ENCODE measurements at regions not wholly inside any gene's neighbourhood (a gene's known extent, or its start where the extent isn't known, plus 50 kb on each side); places are given as distances from the start of the nearest gene placed in this dataset.

- Mint-ChIP-seq H3K4me3 (no peak overlapping the region), H3K27me3 (no peaks in the 10 kb centered on the region), H3K36me3 (ENCODE audit: low read depth) (no peaks in the 10 kb centered on the region), H3K27ac (peak overlapping the region; percentile 38), H3K4me1 (peaks cover 3% of the 10 kb centered on the region), H3K9me3 (no peaks in the 10 kb centered on the region)
- DNase-seq (no peak), ATAC-seq (no peak)
Observed at GRCh38 chr21:33121715-33122475, 52.0 kb downstream of the OLIG1 start.

GRCh38 chr21:33122507-33122906, 52.6 kb downstream of the OLIG1 start:
- Mint-ChIP-seq H3K27me3 (no peaks in the 10 kb centered on the region), H3K36me3 (ENCODE audit: low read depth) (no peaks in the 10 kb centered on the region), H3K9me3 (no peaks in the 10 kb centered on the region), H3K27ac (no peak overlapping the region), H3K4me1 (peaks cover 7% of the 10 kb centered on the region), H3K4me3 (no peak overlapping the region)
- ATAC-seq = no peak
- no peak for DNase-seq

DNA sequence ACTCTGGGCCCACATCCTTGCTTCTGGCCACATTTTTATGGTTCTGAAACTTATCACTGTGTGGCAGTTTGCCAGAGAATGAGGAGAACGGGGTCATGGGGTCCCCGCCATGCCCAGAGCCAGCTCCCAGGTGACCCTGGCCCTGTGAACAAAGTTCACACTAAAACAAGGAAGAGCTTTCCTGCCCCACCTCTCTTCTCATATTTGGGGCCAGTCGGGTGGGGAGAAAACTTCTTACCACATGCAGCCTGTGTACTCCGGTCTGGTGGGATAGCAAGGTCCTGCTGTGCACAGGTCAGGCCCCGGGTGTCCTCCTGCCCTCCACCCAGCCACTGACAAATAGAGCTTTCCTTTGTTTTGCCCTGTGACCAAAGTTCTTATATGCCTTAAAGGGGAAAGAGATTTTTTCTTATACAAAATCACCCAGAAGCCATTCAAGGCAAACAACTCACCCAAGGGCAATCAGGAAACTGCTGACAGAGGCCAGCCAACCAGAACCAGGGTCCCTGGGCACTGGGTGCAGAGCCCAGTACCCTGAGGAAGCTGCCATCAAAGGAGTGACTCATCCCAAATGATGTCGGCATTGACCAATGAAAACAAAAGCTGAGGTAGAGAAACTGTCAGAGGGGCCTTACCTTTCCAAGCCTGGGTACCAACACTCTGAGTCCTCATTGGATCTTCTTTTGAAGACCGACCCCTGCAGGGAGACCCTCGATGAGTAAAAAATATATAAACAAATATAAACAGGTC, 53.6 kb downstream of the OLIG1 start:
- H3K9me3 Mint-ChIP-seq = no peaks in the 10 kb centered on the region
- no peaks in the 10 kb centered on the region for H3K36me3 Mint-ChIP-seq (ENCODE audit: low read depth)
- H3K27me3 Mint-ChIP-seq = peaks cover 6% of the 10 kb centered on the region
- no peak overlapping the region for H3K27ac Mint-ChIP-seq
- ATAC-seq (peak; percentile 44), DNase-seq (no peak)
- H3K4me3 Mint-ChIP-seq = no peak overlapping the region
- peaks cover 7% of the 10 kb centered on the region for H3K4me1 Mint-ChIP-seq

GRCh38 chr21:33124889-33125288, 54.9 kb downstream of the OLIG1 start:
- no peak overlapping the region for H3K27ac Mint-ChIP-seq
- no peak for DNase-seq
- H3K36me3 Mint-ChIP-seq (ENCODE audit: low read depth) = no peaks in the 10 kb centered on the region
- no peaks in the 10 kb centered on the region for H3K9me3 Mint-ChIP-seq
- peaks cover 7% of the 10 kb centered on the region for H3K4me1 Mint-ChIP-seq
- ATAC-seq = no peak
- H3K4me3 Mint-ChIP-seq = no peak overlapping the region
- peaks cover 14% of the 10 kb centered on the region for H3K27me3 Mint-ChIP-seq

DNA sequence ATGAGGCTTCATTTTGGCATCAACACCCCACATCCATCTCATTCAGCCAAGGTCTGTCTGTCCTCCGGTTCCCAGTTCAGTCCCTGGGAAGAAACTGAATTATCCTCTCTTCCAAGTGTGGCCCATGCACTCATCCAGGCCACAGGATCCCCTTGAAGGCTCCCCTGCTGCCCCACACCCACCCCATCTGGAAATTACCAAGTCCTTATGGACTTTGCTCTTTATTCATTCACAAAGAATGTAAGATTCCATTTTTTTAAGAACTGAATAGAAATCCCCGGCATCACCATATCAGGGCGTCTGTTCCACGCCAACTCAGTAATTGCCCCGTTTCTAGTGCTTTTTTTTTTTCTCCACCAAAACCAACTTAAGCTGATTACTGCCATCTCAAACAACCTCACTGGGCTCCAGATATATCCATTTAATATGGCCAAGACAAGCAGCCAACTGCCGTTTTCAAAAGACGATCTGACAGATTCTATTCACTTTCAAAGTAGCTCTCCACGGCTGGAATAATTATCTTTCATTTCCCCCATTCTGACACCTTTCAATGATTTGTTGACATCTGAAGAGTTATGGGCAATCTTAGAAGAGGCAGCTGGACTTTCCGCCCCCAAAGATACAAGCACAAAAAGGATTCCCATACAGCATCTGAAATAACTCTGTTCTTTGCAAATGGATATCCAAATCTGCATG, 55.9 kb downstream of the OLIG1 start:
- Mint-ChIP-seq H3K27ac (no peak overlapping the region), H3K36me3 (ENCODE audit: low read depth) (no peaks in the 10 kb centered on the region)

DNA sequence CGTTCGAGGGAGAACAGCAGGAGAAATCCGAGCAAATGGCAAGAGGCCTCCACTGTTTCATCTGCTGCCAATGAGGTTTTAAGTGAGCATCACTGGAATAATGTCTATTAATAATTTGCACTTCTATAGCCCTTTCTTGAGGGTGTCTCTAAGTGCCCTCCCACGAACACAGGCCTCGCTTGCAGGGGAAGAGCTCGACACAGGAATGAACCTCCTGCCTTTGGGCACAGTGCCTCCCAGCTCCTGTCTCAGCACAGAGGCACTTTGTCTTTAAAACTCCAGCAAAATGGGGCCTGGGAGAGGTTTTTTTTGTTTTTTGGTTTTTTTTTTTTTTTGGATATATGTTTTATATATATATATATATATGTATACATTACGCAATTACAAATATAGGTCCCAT, 56.6 kb downstream of the OLIG1 start:
- H3K27me3 Mint-ChIP-seq = peaks cover 14% of the 10 kb centered on the region
- ATAC-seq (no peak), DNase-seq (no peak)
- no peak overlapping the region for H3K27ac Mint-ChIP-seq
- H3K9me3 Mint-ChIP-seq = no peaks in the 10 kb centered on the region
- H3K36me3 Mint-ChIP-seq (ENCODE audit: low read depth) = no peaks in the 10 kb centered on the region
- peaks cover 7% of the 10 kb centered on the region for H3K4me1 Mint-ChIP-seq
- no peak overlapping the region for H3K4me3 Mint-ChIP-seq

More for the DNA sequence above, 55.9 kb downstream of the OLIG1 start:
- H3K27me3 Mint-ChIP-seq = peaks cover 14% of the 10 kb centered on the region
- no peak overlapping the region for H3K4me3 Mint-ChIP-seq
- peaks cover 7% of the 10 kb centered on the region for H3K4me1 Mint-ChIP-seq
- ATAC-seq = no peak
- no peaks in the 10 kb centered on the region for H3K9me3 Mint-ChIP-seq
- no peak for DNase-seq

DNA sequence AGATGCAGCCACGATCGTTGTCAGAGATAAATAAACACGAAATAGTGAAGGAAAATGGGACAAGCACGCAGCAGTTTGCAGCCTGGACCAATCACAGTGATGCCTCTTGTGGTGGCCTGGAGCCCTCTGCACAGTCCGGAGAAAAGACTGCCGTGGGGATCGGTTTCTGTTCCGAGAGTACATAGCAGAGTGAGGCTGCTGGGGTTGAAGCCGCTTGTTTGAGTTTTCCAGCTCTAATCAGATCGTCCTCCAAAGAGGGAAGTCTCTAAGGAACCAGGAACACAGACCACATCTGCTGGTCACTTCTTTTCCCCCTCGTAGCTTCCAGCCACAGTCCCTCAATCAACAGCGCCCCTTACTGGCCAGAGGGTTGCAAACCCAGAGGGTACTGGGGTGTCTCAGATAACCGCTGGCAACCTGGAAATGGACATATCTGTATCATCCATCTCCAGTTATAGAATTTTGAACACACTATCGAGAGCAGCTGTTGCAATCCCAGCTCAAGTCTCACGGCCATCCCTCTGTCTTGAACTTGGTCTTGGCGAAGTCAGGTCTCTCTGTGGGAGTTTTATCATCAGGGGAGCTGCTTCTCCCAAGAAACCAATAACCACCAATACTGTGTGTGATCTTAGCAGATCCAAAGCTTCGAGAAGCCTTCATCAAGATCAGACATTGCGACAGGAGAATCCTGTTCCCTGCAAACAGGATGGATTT, 57.4 kb downstream of the OLIG1 start:
- H3K27me3 Mint-ChIP-seq = peaks cover 14% of the 10 kb centered on the region
- H3K4me3 Mint-ChIP-seq = peak overlapping the region; percentile 47
- no peak overlapping the region for H3K27ac Mint-ChIP-seq
- peaks cover 7% of the 10 kb centered on the region for H3K4me1 Mint-ChIP-seq
- H3K36me3 Mint-ChIP-seq (ENCODE audit: low read depth) = no peaks in the 10 kb centered on the region
- peak; percentile 70 for ATAC-seq
- no peaks in the 10 kb centered on the region for H3K9me3 Mint-ChIP-seq
- DNase-seq = peak; percentile 73

GRCh38 chr21:33127868-33128242, 57.9 kb downstream of the OLIG1 start:
- Mint-ChIP-seq H3K4me1 (peaks cover 7% of the 10 kb centered on the region), H3K27me3 (peaks cover 16% of the 10 kb centered on the region), H3K4me3 (no peak overlapping the region), H3K36me3 (ENCODE audit: low read depth) (no peaks in the 10 kb centered on the region), H3K9me3 (no peaks in the 10 kb centered on the region), H3K27ac (no peak overlapping the region)
- DNase-seq = no peak
- ATAC-seq = no peak

DNA sequence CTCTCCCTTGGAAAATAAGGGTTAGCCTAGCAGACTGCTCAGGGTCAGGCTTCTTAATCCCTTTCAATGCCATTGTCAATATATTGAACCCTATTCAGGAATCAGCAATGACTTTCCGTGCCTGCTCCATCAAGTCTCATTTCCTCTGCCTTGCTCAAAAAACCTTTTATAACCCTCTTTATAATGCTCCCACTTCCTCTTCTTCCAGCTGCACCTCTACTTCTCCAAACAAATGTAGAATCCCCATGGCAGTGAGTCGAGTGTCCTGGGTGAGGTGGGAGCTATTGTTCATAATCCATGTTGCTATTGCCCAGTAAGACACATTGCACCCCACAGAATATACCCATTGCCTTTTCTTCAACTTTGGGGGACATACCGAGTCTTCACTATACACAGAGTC, 58.6 kb downstream of the OLIG1 start:
- H3K4me1 Mint-ChIP-seq = peaks cover 7% of the 10 kb centered on the region
- H3K9me3 Mint-ChIP-seq = no peaks in the 10 kb centered on the region
- no peak overlapping the region for H3K4me3 Mint-ChIP-seq
- no peaks in the 10 kb centered on the region for H3K36me3 Mint-ChIP-seq (ENCODE audit: low read depth)
- no peak for DNase-seq
- no peak for ATAC-seq
- peaks cover 16% of the 10 kb centered on the region for H3K27me3 Mint-ChIP-seq
- H3K27ac Mint-ChIP-seq = no peak overlapping the region

GRCh38 chr21:33132054-33132453, 62.1 kb downstream of the OLIG1 start:
- Mint-ChIP-seq H3K4me3 (no peak overlapping the region), H3K36me3 (ENCODE audit: low read depth) (no peaks in the 10 kb centered on the region), H3K9me3 (no peaks in the 10 kb centered on the region), H3K4me1 (peaks cover 5% of the 10 kb centered on the region), H3K27ac (no peak overlapping the region), H3K27me3 (peaks cover 16% of the 10 kb centered on the region)
- DNase-seq = no peak
- ATAC-seq = no peak

GRCh38 chr21:33133892-33134291, 64.0 kb downstream of the OLIG1 start:
- Mint-ChIP-seq H3K36me3 (ENCODE audit: low read depth) (no peaks in the 10 kb centered on the region), H3K4me3 (no peak overlapping the region), H3K27ac (no peak overlapping the region), H3K27me3 (peaks cover 7% of the 10 kb centered on the region), H3K9me3 (no peaks in the 10 kb centered on the region), H3K4me1 (no peaks in the 10 kb centered on the region)
- DNase-seq = no peak
- ATAC-seq = no peak

DNA sequence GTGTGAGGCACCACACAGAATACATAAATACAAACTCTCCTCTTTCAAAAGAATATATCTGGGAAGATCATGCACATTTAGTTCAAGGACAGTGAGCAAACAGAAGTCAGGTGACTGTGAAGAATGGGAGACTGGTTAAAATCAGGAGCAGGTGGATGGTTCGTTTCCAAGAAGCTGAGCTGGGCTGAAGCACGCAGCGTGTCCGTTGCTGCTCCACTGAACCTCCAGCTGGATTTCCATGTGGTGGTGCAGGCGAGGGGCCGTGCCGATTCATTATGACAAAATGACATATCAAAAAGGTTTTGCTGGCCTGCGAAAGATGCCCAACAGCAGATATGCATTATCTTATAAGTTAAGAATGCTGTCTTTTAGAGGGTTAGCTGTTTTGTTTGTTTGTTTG, 66.0 kb downstream of the OLIG1 start:
- H3K27me3 Mint-ChIP-seq = peaks cover 2% of the 10 kb centered on the region
- no peaks in the 10 kb centered on the region for H3K4me1 Mint-ChIP-seq
- no peak overlapping the region for H3K4me3 Mint-ChIP-seq
- DNase-seq = no peak
- no peak for ATAC-seq
- no peaks in the 10 kb centered on the region for H3K9me3 Mint-ChIP-seq
- H3K36me3 Mint-ChIP-seq (ENCODE audit: low read depth) = no peaks in the 10 kb centered on the region
- H3K27ac Mint-ChIP-seq = no peak overlapping the region

DNA sequence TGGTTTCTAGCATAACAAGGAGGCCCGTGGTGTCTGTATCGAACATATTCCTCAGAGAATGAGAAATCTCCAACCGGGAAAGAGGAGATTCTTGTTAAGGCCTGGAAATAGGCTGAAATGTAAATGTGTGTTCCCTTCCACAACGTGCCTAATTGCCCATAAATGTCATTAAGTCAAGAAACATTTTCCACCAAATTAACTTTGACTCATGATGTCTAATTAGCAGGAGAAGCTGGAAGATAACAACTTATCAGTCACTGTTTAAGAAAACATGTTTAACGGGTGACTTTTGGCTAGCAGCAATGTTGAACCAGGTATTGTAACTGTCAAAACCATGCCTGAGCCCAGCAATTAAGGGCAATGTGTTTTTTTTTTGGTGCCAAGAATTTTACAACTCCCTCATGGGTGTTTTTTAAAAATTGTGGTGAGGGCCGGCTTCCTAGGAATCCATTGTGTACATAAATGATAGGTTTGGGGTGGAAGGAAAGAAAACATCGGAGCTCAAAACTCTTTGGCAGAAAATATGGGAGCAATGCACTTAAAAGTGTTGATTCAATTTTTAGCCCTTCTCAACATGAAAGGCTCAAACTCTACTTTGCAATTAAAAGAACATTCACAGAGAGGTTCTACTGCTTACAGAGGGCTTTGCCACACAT, 67.0 kb downstream of the OLIG1 start:
- Mint-ChIP-seq H3K4me3 (no peak overlapping the region), H3K4me1 (no peaks in the 10 kb centered on the region), H3K27ac (no peak overlapping the region), H3K36me3 (ENCODE audit: low read depth) (no peaks in the 10 kb centered on the region), H3K27me3 (peaks cover 2% of the 10 kb centered on the region), H3K9me3 (no peaks in the 10 kb centered on the region)
- DNase-seq (no peak), ATAC-seq (no peak)

- no peak for ATAC-seq
Observed at GRCh38 chr21:33139084-33139483, 69.1 kb downstream of the OLIG1 start.

More at GRCh38 chr21:33139084-33139483, 69.1 kb downstream of the OLIG1 start:
- Mint-ChIP-seq H3K27ac (no peak overlapping the region), H3K9me3 (no peaks in the 10 kb centered on the region), H3K27me3 (no peaks in the 10 kb centered on the region), H3K4me1 (no peaks in the 10 kb centered on the region), H3K4me3 (no peak overlapping the region), H3K36me3 (ENCODE audit: low read depth) (no peaks in the 10 kb centered on the region)
- DNase-seq = no peak

Data from activated naive CD8-positive, alpha-beta T cell treated with anti-CD3 and anti-CD28 coated beads, Interleukin-2, amount 50 U/mL, for 24 hours (primary cell).